NOMO-1 (cell line): ENCODE measurements at regions not wholly inside any gene's neighbourhood (a gene's known extent, or its start where the extent isn't known, plus 50 kb on each side); places are given as distances from the start of the nearest gene placed in this dataset.
A peak's percentile ranks its signal among the peaks of the same experiment; 100 is the strongest.
"Not testable (repeated sequence)": the region's sequence is repeated elsewhere in the genome, so short reads cannot be mapped to it uniquely, and the experiment has no call there.

Experiments used
- DNase-seq, 2 experiments: peaks; one replicate each; lab custom pipeline; 2025; ENCODE audit not compliant: unreplicated experiment in 2 of 2; lab: John Stamatoyannopoulos, UW

- DNase-seq = no peak
Measured at GRCh38 chr6:4421837-4422236, 286.5 kb upstream of the ECI2 start.

- DNase-seq = no peak
Measured at GRCh38 chr6:4420160-4420865, 284.9 kb upstream of the ECI2 start.

GRCh38 chr6:4415549-4415948, 280.2 kb upstream of the ECI2 start:
- no peak for DNase-seq

- not testable (repeated sequence) for DNase-seq
Measured at GRCh38 chr6:4414078-4414477, 278.7 kb upstream of the ECI2 start.

GRCh38 chr6:4413073-4413472, 277.7 kb upstream of the ECI2 start:
- DNase-seq = no peak

- DNase-seq = no peak
Measured at GRCh38 chr6:4412488-4412887, 277.1 kb upstream of the ECI2 start.

- DNase-seq = no peak
Measured at GRCh38 chr6:4412077-4412476, 276.7 kb upstream of the ECI2 start.

GRCh38 chr6:4407710-4408109, 272.3 kb upstream of the ECI2 start:
- DNase-seq = peak; percentile 81 to 94

- DNase-seq = no peak
Measured at GRCh38 chr6:4405621-4406212, 270.3 kb upstream of the ECI2 start.

- no peak for DNase-seq
Measured at GRCh38 chr6:4404415-4404814, 269.0 kb upstream of the ECI2 start.

- no peak for DNase-seq
Measured at GRCh38 chr6:4403828-4404227, 268.5 kb upstream of the ECI2 start.

- DNase-seq = no peak
Measured at GRCh38 chr6:4403023-4403752, 267.8 kb upstream of the ECI2 start.

GRCh38 chr6:4402477-4402976, 267.2 kb upstream of the ECI2 start:
- no peak for DNase-seq

GRCh38 chr6:4401408-4402368, 266.3 kb upstream of the ECI2 start:
- no peak for DNase-seq

- no peak for DNase-seq
Measured at GRCh38 chr6:4399656-4400055, 264.3 kb upstream of the ECI2 start.

- DNase-seq = no peak
Measured at GRCh38 chr6:4398791-4399190, 263.4 kb upstream of the ECI2 start.

GRCh38 chr6:4397307-4397706, 261.9 kb upstream of the ECI2 start:
- no peak for DNase-seq

- DNase-seq = no peak
Measured at GRCh38 chr6:4396044-4396443, 260.7 kb upstream of the ECI2 start.

- DNase-seq = no peak
Measured at GRCh38 chr6:4395386-4395785, 260.0 kb upstream of the ECI2 start.

- DNase-seq = peak; percentile 70 to 99
Measured at GRCh38 chr6:4394786-4395185, 259.4 kb upstream of the ECI2 start.

GRCh38 chr6:4388675-4389074, 253.3 kb upstream of the ECI2 start:
- DNase-seq = no peak
